Endometrium (tissue), 2 donors: ENCODE measurements at regions not wholly inside any gene's neighbourhood (a gene's known extent, or its start where the extent isn't known, plus 50 kb on each side); places are given as distances from the start of the nearest gene placed in this dataset.

ENCODE experiments used
- FAIRE-seq: peaks from 2 replicates; lab custom pipeline; 2012; peaks lifted over from hg19 to GRCh38; lab: Jason Lieb, UNC
- donor health status: control.
- donor health status: control.

DNA sequence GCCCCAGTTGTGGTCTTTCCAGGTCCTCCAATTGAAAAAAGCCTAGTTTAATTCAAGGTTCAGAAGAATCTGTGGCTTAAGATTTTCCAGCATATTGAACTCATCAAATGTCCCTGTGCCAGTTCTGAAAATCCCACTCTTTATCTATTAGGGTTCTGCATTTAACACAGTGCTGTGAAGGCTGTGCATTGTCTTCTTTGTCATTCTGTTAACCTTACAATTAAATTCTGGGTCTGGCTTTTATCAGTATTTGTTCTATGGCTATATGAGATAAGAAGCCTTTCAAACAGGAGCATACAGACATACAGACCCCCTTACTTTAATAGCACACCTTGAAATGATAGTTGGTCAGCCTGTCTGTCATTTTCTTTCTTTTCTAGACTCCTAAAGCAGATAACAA, 362.1 kb upstream of the DACH1 start:
- no peak for FAIRE-seq

DNA sequence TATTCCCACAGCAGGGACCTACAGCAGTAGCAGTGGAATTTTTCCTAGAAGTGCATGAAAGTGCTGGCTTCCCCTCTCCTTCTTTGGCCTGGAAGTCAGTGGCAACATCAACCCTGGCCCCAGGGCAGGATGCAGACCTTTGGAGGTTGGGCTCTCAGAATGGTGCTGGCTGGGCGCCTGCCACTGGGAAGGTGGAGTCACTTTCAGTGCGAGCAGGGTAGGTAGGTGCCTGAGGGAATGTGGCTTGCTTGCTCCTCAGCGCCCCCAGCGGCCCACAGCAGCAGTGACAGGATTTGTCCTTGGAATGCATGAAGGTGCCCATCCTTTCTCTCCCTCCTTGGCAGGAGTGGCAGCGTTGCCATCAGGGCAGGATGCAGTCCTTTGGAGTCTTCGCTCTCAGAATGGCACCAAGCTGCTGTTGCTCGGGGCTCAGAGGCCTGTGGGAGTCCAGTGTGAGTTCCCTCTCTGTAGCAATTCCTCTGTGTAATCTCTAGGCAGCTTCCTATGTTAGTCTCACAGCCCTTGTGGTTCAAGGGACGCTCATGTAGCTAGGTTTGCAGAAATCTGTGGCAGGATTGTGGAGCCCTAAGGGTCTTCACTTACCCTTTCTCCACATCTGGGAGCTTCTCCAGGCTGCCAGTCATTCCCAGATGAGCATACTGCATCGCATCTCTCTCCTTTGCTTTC, 354.4 kb upstream of the DACH1 start:
- no peak for FAIRE-seq

DNA sequence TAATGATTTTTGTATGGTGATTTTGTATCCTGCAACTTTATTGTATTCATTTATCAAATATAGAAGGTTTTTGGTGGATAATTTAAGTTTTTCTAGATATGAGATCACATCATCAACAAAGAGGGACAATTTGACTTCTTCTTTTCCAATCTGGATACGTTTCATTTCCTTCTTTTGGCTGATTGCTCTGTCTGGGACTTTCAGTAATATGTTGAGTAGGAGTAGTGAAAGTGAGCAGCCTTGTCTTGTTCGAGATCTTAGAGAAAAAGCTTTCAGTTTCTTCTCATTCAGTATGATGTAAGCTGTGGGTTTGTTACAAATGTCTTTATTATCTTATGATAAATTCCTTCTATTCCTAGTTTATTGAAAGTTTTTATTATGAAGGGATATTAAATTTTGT, 352.0 kb upstream of the DACH1 start:
- no peak for FAIRE-seq

DNA sequence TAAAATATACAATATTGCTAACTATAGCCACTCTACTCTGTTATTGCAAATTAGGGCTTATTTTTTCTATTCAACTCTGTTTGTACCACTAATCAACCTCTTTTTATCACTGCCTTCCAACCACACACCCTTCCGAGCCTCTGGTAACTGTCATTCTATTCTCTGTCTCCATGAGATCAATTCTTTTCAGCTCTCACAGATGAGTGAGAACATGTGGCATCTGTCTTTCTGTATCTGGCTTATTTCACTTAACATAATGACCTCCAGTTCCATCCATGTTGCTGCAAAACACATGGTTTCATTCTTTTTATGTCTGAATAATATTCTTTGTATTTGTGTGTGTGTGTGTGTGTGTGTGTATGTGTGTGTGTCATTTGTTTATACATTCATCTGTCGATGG, 350.1 kb upstream of the DACH1 start:
- FAIRE-seq = no peak

DNA sequence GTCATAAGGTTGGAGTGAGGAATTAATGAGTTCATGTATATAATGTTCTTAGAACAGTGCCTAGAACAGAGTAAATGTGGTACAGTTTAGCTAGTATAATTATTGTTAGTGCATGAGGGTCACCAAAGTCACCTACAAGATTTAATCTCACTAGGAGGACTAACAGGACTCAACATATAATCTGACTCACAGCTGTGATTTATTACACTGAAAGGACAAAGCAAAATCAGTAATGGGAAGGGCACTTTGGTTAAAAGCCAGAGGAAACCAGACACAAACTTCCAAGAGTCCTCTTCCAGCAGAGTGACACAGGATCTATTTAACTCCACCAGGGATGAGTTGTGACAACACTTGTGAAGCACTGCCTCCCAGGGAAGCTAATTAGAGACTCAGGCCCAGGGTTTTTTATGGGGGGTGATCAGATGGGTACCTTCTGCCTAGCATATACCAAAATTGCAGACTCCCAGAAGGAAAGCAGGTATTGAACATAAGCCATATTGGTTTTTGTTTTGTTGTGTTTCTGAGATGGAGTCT, 341.2 kb upstream of the DACH1 start:
- no peak for FAIRE-seq

DNA sequence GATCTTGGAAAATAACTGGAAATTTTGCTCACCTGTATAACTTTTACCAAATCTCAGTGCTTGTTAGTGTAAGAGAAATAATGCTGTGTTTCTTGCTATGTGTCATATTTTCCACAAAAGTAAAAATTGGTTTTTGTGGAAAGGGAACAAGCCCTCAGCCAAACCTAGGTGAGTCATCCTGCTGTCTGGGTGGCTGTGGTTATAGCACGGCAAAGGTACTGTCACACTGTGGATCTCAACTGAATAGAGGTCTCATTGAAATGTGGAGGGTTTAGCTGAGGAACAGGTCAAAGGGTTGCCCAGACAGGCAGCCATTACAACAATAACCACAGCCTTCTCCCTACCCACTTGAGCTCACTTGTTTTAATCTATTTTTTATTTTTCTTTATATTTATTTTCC, 338.8 kb upstream of the DACH1 start:
- FAIRE-seq = no peak

DNA sequence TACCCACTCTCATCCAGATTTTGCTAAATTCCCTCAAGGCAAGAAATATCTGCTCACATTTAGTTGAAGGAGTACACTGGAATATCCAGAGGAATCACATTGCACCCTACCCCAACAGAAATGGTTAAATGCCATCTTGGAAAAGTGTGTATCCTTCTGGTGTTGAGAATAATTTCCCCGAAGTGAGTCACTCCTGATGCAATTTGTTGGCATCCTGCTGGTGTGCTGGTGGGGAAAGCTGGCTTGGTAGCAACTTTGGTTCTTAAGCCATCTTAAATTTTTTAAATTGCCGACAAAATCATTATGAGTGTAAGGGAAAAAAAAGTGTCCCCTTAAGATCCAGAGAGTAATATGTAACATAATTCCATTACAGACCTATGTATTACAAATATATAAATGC, 337.3 kb upstream of the DACH1 start:
- no peak for FAIRE-seq

DNA sequence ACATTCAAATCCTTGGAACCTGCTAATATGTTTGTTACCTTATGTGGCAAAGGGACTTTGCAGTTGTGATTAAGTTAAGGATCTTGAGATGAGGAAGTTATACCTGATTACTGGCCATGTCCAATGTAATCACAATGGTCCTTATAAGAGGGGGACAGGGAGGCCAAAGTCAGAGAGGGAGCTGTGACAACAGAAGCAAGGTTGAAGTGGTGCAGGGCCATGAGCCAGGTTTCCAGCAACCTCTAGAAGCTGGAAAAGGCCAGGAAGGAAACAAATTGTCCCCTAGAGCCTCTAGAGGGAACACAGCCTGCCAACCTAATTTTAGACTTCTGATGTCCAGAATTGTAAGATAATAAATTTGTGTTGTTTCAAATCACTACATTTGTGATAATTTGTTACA, 334.7 kb upstream of the DACH1 start:
- no peak for FAIRE-seq

DNA sequence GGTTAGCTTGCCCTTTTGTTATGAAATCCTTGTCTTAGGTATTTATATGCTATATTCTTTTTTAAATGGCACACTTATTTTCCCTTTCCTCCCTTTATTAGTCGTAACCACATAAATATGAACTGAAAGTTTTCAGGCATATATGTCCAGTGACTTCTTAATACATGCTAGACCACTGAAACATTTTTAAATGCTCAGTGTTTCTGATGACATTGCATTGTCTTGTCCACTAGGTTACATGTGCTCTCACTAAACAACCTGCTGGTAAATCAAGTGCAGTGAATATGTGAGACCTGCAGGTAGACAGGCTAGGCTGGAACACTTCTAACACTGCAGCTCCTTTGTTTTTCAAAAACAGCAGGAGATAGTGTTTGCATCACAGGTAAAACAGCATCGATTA, 332.6 kb upstream of the DACH1 start:
- FAIRE-seq = no peak

DNA sequence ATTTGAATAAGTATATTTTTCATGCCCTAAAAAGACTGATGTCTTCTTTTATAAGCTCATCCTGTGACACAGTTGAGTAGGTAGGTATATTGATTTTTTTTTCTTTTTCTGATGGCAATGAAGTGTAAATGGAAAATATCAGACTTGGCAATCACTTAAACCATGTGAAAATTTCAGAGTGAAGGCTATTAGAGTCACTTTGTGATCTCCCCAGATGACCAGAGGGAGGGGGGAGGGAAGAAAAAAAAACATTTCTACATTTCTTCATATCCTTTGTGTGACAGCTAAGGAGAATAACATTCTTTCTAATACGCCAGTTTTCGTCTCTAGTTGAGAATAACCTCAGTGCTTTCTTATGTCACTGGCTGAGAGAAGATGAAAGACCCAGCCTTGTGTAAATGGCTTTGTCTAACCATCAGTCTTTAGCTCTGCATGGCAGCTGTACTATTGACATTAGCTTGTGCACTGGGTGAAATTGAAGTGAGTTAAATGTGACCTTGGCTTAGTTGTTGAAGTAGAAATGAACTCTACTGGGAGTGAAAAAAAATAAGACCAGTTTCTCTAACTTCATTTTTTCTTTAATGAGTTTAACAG, 332.1 kb upstream of the DACH1 start:
- no peak for FAIRE-seq

DNA sequence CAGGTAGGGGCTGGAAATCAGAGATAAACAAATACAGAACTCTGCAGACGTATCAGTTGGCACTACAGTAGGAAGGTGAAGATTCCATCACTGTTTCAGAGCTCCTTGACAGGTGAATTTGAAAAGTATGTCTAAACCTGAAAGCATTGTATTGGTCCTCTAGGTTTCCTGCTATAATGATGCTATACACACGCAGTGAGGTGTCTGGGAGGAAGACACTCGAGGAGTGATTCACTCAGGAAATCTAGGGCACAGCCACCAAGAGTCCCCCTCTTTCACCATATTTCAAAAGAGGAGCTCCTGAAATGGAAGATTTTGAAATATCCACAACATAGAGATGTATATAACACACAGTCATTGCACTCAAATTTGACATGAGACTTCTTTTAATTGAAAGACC, 331.0 kb upstream of the DACH1 start:
- no peak for FAIRE-seq

DNA sequence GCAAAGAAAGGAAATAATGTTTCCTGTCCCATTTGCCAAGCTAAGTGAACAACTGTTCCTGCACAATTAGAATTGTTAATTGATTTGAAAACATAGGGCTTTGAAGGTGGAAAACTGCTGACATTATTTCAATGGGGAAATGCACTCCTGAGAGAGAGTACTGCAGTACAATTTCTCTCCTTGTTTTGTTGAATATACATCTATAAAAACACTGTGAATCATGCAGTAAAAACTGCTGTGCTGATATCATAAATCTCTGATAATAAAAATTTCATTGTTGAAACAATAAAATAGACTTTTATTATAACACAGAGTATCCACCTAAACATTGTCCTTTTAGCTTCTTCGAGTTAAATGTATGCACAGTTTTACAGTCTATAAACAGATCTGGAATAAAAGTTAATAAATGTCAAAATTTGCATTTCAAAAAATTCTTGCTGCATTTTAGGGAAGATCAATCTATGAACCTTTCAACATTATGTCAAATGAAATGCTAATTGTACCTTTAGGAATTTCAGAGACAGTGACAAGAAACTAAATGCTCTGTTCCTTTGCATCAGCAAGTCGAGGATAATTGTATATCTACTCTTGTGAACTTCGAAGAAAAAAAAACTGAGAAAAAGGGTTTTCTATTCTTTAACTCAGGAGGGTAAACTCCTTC, 328.2 kb upstream of the DACH1 start:
- peak; percentile 39 for FAIRE-seq

DNA sequence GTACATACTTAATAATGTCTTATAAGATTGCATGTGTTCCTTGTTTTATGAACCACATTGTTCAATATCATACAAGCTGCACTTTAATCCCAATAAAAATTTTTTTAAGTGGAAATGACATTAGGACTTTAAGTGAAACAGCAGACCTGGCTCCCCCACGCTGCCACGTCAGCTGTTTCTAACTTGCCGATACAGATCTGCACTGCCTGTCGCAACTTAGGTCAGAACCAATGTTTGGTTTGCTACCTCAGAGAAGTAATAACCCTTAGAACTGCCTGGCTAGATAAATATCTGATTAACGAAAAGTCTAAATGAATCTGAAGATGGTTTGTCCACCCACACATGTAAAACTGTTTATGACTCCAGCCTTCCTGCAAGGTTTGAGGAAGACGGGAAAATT, 327.5 kb upstream of the DACH1 start:
- FAIRE-seq = peak; percentile 21

DNA sequence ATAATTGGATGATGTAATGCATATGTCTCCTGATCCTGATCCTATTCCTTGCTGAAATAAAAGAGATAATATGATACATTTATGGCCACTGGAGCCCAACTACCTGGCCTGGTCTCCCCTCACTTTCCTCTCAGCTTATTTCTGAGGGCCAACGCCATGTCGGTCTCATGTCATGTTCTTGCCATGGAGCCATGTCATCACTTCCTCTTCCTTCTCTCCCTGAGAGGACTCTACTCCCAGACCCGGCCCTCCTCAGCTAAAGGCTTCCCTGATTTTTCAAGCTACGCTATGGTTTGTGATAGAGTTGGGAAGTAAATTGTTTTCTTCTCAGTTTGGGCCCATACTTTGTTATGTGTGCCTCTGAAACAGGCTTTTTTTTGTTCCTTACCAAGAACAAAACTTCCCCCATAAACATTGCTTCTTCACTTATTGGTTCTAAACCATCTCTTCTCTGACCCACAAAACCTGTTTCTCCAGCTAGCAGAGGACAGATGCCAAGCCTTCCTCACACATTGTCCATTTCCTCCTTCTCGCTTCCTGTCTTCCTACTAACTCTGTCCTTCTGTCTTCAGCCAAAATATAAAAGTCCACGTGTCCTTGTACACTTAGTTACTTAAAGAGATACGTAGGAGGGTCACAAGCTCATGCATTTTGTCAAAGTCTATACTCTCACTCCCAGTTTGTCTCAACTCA, 319.9 kb upstream of the DACH1 start:
- no peak for FAIRE-seq

DNA sequence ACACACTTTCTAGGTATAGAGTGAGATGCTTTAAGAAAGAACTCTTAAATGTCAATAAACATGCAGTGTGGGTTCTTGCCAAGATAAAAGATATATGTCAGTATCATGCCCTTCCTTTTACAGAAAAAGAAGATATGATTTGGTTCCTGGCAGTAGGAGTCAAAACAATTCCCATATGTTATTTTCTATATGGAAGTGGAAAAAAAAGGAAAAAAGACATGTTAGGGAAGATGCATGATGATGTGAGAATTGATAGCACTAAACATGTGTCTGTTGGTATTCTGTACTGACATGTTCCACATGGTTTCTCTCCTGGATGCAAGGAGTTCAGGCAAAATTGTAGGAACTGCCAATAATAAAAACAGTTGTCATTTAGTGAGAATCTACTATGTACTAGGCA, 318.8 kb upstream of the DACH1 start:
- no peak for FAIRE-seq

DNA sequence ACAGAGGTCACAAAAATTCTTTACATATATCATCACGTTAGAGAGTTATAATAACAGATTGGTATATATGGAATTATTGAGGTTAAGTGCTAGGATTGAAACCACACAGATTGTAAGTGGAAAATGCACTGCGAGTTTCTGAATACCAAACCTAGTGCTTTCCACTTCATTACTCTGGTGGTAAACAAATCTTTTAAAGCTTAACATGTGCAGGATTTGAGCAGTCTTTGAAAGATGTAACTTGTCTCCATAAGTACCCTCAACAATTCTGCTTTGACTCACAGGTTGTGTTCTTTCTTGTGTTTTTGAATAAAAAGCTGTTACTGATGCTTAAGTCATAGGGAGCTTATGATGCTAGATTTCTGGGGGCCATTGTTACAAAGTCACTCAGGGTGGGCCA, 314.7 kb upstream of the DACH1 start:
- FAIRE-seq = no peak

DNA sequence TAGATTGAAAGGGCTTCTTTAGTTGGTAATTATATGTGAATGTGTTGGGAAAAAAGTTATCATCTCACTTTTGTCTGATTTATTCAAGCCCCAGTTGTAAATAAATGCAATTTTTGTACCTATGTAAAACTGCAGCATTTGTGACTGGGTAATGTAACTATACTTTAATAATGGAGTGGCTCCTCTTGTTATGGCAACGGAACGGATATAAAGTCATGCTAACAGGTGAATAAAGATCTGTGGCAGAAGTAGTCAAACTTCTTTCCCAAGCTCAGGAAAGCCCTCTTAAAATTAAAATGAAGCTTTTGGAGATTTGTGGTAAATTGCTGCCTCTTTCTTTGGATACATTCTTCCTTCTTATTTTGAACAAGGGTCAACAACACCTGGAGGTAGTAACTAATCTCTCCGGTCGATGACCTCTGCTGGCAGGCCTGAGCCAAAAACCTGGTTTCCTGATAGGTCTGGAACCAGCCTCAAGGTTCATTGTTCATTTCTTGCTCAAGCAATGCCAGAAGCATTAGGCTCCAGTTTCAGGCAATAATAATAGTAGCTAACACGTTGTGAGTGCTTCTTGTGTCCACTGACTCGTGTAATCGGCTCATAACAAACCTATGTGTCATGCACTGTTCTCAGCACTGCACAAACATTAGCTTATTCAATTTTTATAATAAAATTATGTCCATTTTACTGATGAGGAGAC, 313.4 kb upstream of the DACH1 start:
- no peak for FAIRE-seq

DNA sequence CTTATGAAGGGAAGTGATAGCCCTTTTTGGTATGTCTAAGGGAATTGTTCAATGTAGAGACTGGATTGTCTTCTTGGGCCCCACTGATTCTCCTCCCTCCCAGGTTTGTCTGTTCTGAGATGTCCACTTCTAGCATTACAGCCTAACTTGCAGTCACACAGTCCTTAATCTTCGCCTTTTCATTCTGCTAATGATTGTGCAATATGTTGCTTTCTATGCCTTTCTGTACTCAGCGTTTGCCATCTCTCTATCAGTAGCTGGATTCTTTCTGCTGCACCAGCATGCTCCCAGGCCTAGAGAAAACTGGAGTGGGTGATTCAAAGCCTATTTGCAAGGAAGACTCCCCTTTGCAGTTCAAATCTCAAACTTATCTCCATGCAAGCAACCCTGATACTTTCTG, 307.5 kb upstream of the DACH1 start:
- no peak for FAIRE-seq

DNA sequence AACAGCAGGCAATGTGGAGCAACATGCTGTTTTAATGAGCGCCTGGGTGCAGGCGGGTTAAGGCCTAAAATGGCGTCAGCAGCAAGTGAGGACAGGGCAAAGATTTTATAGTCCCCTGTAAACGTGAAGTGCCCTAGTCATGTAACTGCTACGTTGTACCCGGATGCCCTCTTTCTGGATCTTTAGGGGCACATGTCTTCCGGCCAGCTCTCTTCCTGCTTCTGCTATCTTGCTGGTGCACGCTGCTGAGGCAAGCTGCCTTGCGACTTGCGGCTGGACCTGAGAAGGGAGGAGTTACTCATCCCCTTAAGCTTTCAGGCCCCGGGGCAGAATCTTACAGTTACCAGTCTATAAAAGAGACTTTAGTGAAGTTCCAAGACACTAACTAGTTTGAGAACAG, 303.6 kb upstream of the DACH1 start:
- FAIRE-seq = no peak

DNA sequence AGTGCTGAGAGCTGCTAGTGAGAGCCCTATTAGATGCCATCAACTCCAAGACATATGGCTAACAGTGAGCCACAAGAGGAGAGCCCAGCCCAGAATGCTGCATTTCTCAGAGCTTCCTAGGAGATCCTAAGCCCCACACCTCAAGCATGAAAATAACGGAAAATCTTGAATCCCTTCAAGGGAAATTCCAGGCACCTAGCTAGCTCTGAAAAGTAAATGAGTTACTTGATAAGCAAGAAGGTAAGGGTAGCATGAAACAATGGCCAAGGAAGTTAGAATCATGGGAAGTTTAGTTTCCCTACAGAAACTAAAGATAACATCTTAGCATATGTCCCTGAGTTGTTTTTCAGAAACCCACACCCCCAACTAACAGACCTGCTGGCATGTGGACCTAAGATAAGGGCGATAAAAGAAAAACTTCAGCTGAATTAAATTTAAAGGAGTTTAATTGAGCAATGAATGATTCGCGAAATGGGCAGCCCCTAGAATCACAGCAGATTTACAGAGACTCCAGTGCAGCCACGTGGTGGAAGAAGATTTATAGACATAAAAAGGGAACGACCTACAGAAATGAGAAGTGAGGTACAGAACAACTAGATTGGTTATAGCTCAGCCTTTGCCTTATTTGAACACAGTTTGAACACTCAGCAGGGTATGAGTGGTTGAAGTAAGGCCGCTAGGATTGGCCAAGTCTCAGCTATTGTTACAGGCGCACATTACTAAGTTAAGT, 301.3 kb upstream of the DACH1 start:
- FAIRE-seq = no peak

DNA sequence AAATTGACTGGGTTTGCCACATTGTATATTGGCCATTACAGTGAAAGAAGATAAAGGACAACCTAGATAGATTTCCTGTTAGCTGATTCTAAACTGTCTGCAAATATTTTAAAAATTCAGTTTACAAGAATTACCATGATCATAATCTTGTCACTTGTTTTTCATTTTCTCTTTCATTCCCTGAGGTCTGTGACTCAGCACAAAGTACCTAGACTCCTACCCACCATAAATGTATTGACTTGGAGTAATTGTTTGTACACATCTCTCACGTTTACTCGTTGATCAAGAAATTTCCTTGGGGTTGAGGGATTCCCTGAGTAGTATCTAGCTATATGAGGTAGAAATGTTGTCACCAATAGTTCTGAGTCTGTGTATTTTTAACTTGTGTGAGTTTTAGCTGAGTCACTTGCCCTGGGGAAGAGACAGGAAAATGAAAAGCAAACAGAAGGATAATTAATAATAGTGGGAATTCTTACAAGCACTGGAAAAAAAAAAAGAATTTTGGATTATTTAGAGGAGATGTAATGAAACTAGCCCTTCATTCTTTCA, 299.2 kb upstream of the DACH1 start:
- no peak for FAIRE-seq
